ENCODE measurements at regions not wholly inside any gene's neighbourhood (a gene's known extent, or its start where the extent isn't known, plus 50 kb on each side); places are given as distances from the start of the nearest gene placed in this dataset.
A peak's percentile ranks its signal among the peaks of the same experiment; 100 is the strongest.
"Not testable (repeated sequence)": the region's sequence is repeated elsewhere in the genome, so short reads cannot be mapped to it uniquely, and the experiment has no call there.

GRCh38 chrX:25726539-25726938 lies 411.6 kb upstream of the MAGEB18 start:
- DNase-seq (ENCODE audit: low read depth): peak; percentile 22
- no peak for TF ChIP-seq CTCF (IDR thresholded peaks at IDR 0.05; ENCODE audit: insufficient read depth, low read length)
- no peak overlapping the region for H3K4me3 ChIP-seq (ENCODE audit: low read depth, low read length)

- DNase-seq (ENCODE audit: low read depth): no peak
Observed at GRCh38 chrX:25733148-25733547, 405.0 kb upstream of the MAGEB18 start.

GRCh38 chrX:25737540-25737939 lies 400.6 kb upstream of the MAGEB18 start:
- peak; percentile 48 for DNase-seq (ENCODE audit: low read depth)
- TF ChIP-seq CTCF (IDR thresholded peaks at IDR 0.05; ENCODE audit: insufficient read depth, low read length): no peak
- H3K4me3 ChIP-seq (ENCODE audit: low read depth, low read length): no peak overlapping the region

More at GRCh38 chrX:25733148-25733547, 405.0 kb upstream of the MAGEB18 start:
- TF ChIP-seq CTCF (IDR thresholded peaks at IDR 0.05; ENCODE audit: insufficient read depth, low read length): no peak
- H3K4me3 ChIP-seq (ENCODE audit: low read depth, low read length): no peak overlapping the region

- no peak overlapping the region for H3K4me3 ChIP-seq (ENCODE audit: low read depth, low read length)
- no peak for TF ChIP-seq CTCF (IDR thresholded peaks at IDR 0.05; ENCODE audit: insufficient read depth, low read length)
- no peak for DNase-seq (ENCODE audit: low read depth)
Observed at GRCh38 chrX:25742334-25742733, 395.8 kb upstream of the MAGEB18 start.

- no peak overlapping the region for H3K4me3 ChIP-seq (ENCODE audit: low read depth, low read length)
- TF ChIP-seq CTCF (IDR thresholded peaks at IDR 0.05; ENCODE audit: insufficient read depth, low read length): no peak
- no peak for DNase-seq (ENCODE audit: low read depth)
Observed at GRCh38 chrX:25754399-25754798, 383.7 kb upstream of the MAGEB18 start.

- no peak for TF ChIP-seq CTCF (IDR thresholded peaks at IDR 0.05; ENCODE audit: insufficient read depth, low read length)
- no peak for DNase-seq (ENCODE audit: low read depth)
- no peak overlapping the region for H3K4me3 ChIP-seq (ENCODE audit: low read depth, low read length)
Observed at GRCh38 chrX:25755194-25755593, 382.9 kb upstream of the MAGEB18 start.

GRCh38 chrX:25762656-25763055 lies 375.5 kb upstream of the MAGEB18 start:
- no peak overlapping the region for H3K4me3 ChIP-seq (ENCODE audit: low read depth, low read length)
- TF ChIP-seq CTCF (IDR thresholded peaks at IDR 0.05; ENCODE audit: insufficient read depth, low read length): no peak
- no peak for DNase-seq (ENCODE audit: low read depth)

GRCh38 chrX:25771853-25772252 lies 366.3 kb upstream of the MAGEB18 start:
- H3K4me3 ChIP-seq (ENCODE audit: low read depth, low read length); DNase-seq (ENCODE audit: low read depth): not testable (repeated sequence)

- not testable (repeated sequence) for H3K4me3 ChIP-seq (ENCODE audit: low read depth, low read length); DNase-seq (ENCODE audit: low read depth)
Observed at GRCh38 chrX:25797796-25798195, 340.3 kb upstream of the MAGEB18 start.

Measured in fibroblast of the aortic adventitia (primary cell).